ENCODE measurements at regions not wholly inside any gene's neighbourhood (a gene's known extent, or its start where the extent isn't known, plus 50 kb on each side); places are given as distances from the start of the nearest gene placed in this dataset.

- no peak for TF ChIP-seq CTCF (IDR thresholded peaks at IDR 0.05)
- no peak for TF ChIP-seq POLR2A (IDR thresholded peaks at IDR 0.05)
- TF ChIP-seq POLR2AphosphoS5 (IDR thresholded peaks at IDR 0.05) = no peak
Observed at GRCh38 chr20:8996817-8997512, 71.9 kb upstream of the PLCB4 start.

All from breast epithelium (tissue), 3 donors.